SJSA1 (cell line): ENCODE measurements at regions not wholly inside any gene's neighbourhood (a gene's known extent, or its start where the extent isn't known, plus 50 kb on each side); places are given as distances from the start of the nearest gene placed in this dataset.
"Not testable (repeated sequence)": the region's sequence is repeated elsewhere in the genome, so short reads cannot be mapped to it uniquely, and the experiment has no call there.

Experiments used
- DNase-seq, 2 experiments: peaks; one replicate each; pipeline ENCODE4 v3.0.0-alpha.2; 2015 to 2020; ENCODE audit warnings: low spot score in 2 of 2, low read depth in 1 of 2
- H3K27ac ChIP-seq: fragments of 250-450 bp; sonication (Bioruptor Pico); 2 replicates; pipeline ENCODE4 v1.5.1; 2020; ENCODE audit warnings: mild to moderate bottlenecking, moderate library complexity
- H3K27me3 ChIP-seq: fragments of 250-450 bp; sonication (Bioruptor Pico); replicated peaks from 2 replicates; pipeline ENCODE4 v1.5.1; 2020; ENCODE audit warnings: mild to moderate bottlenecking, moderate library complexity
- H3K36me3 ChIP-seq: fragments of 250-450 bp; sonication (Bioruptor Pico); 2 replicates; pipeline ENCODE4 v1.5.1; 2020; ENCODE audit warnings: mild to moderate bottlenecking
- H3K4me1 ChIP-seq: fragments of 250-450 bp; sonication (Bioruptor Pico); replicated peaks from 2 replicates; pipeline ENCODE4 v1.6.1; 2021; ENCODE audit warnings: mild to moderate bottlenecking
- H3K4me3 ChIP-seq: fragments of 250-450 bp; sonication (Bioruptor Pico); 2 replicates; pipeline ENCODE4 v1.5.1; 2020; ENCODE audit warnings: mild to moderate bottlenecking
- H3K9me3 ChIP-seq: fragments of 250-450 bp; sonication (Bioruptor Pico); replicated peaks from 2 replicates; pipeline ENCODE4 v1.5.1; 2020; ENCODE audit warnings: mild to moderate bottlenecking

- no peak overlapping the region for H3K27ac ChIP-seq
- peak in 1 of 2 experiments; percentile 30 for DNase-seq
- H3K4me3 ChIP-seq = no peak overlapping the region
- no peaks in the 10 kb centered on the region for H3K36me3 ChIP-seq
- no peaks in the 10 kb centered on the region for H3K4me1 ChIP-seq
- no peaks in the 10 kb centered on the region for H3K27me3 ChIP-seq
- no peaks in the 10 kb centered on the region for H3K9me3 ChIP-seq
Observed at GRCh38 chr22:11253000-11253511, 4274.9 kb upstream of the OR11H1 start.

- H3K9me3 ChIP-seq, H3K36me3 ChIP-seq, H3K4me3 ChIP-seq, H3K4me1 ChIP-seq, H3K27me3 ChIP-seq, H3K27ac ChIP-seq, DNase-seq: not testable (repeated sequence)
Observed at GRCh38 chr22:11270981-11271380, 4257.0 kb upstream of the OR11H1 start.

GRCh38 chr22:11285116-11285838 is 4242.7 kb upstream of the OR11H1 start:
- H3K9me3 ChIP-seq, H3K27me3 ChIP-seq, H3K4me3 ChIP-seq, H3K27ac ChIP-seq, H3K36me3 ChIP-seq, DNase-seq, H3K4me1 ChIP-seq: not testable (repeated sequence)

- not testable (repeated sequence) for H3K27ac ChIP-seq, DNase-seq, H3K9me3 ChIP-seq, H3K36me3 ChIP-seq, H3K4me3 ChIP-seq, H3K27me3 ChIP-seq, H3K4me1 ChIP-seq
Observed at GRCh38 chr22:11285839-11286205, 4242.2 kb upstream of the OR11H1 start.

GRCh38 chr22:11288246-11289220 is 4239.5 kb upstream of the OR11H1 start:
- H3K27ac ChIP-seq = not testable (repeated sequence)

GRCh38 chr22:11298126-11298893 is 4229.7 kb upstream of the OR11H1 start:
- H3K4me1 ChIP-seq, H3K36me3 ChIP-seq, DNase-seq, H3K4me3 ChIP-seq, H3K27ac ChIP-seq, H3K9me3 ChIP-seq, H3K27me3 ChIP-seq: not testable (repeated sequence)

More at GRCh38 chr22:11288246-11289220, 4239.5 kb upstream of the OR11H1 start:
- not testable (repeated sequence) for H3K9me3 ChIP-seq, H3K36me3 ChIP-seq, H3K27me3 ChIP-seq, H3K4me1 ChIP-seq, H3K4me3 ChIP-seq, DNase-seq

- H3K27me3 ChIP-seq, H3K4me1 ChIP-seq, H3K4me3 ChIP-seq, DNase-seq, H3K36me3 ChIP-seq, H3K27ac ChIP-seq, H3K9me3 ChIP-seq: not testable (repeated sequence)
Observed at GRCh38 chr22:11302427-11302826, 4225.6 kb upstream of the OR11H1 start.

GRCh38 chr22:11302904-11303303 is 4225.1 kb upstream of the OR11H1 start:
- not testable (repeated sequence) for DNase-seq, H3K9me3 ChIP-seq, H3K36me3 ChIP-seq, H3K4me3 ChIP-seq, H3K27ac ChIP-seq, H3K27me3 ChIP-seq, H3K4me1 ChIP-seq

GRCh38 chr22:11305179-11305578 is 4222.8 kb upstream of the OR11H1 start:
- not testable (repeated sequence) for H3K4me3 ChIP-seq, DNase-seq, H3K36me3 ChIP-seq, H3K9me3 ChIP-seq, H3K27ac ChIP-seq, H3K27me3 ChIP-seq, H3K4me1 ChIP-seq

GRCh38 chr22:11306933-11307518 is 4221.0 kb upstream of the OR11H1 start:
- not testable (repeated sequence) for H3K27me3 ChIP-seq, H3K36me3 ChIP-seq, H3K27ac ChIP-seq, H3K4me1 ChIP-seq, H3K4me3 ChIP-seq, DNase-seq, H3K9me3 ChIP-seq

- no peaks in the 10 kb centered on the region for H3K27me3 ChIP-seq
- H3K9me3 ChIP-seq = no peaks in the 10 kb centered on the region
- H3K4me1 ChIP-seq = no peaks in the 10 kb centered on the region
- no peak overlapping the region for H3K4me3 ChIP-seq
- no peak overlapping the region for H3K27ac ChIP-seq
- DNase-seq = no peak
- no peaks in the 10 kb centered on the region for H3K36me3 ChIP-seq
Observed at GRCh38 chr22:11307998-11308397, 4220.0 kb upstream of the OR11H1 start.

GRCh38 chr22:11309777-11310176 is 4218.2 kb upstream of the OR11H1 start:
- not testable (repeated sequence) for H3K36me3 ChIP-seq, H3K27me3 ChIP-seq, DNase-seq, H3K27ac ChIP-seq, H3K4me3 ChIP-seq, H3K9me3 ChIP-seq, H3K4me1 ChIP-seq

- H3K4me1 ChIP-seq, H3K9me3 ChIP-seq, H3K27me3 ChIP-seq, DNase-seq, H3K36me3 ChIP-seq, H3K4me3 ChIP-seq, H3K27ac ChIP-seq: not testable (repeated sequence)
Observed at GRCh38 chr22:11310647-11311046, 4217.3 kb upstream of the OR11H1 start.
